GM21367 (cell line): ENCODE measurements at regions not wholly inside any gene's neighbourhood (a gene's known extent, or its start where the extent isn't known, plus 50 kb on each side); places are given as distances from the start of the nearest gene placed in this dataset.
"Not testable (repeated sequence)": the region's sequence is repeated elsewhere in the genome, so short reads cannot be mapped to it uniquely, and the experiment has no call there.

Source experiments
- ATAC-seq: cut with Tn5 transposase; IDR thresholded peaks from one replicate; pipeline ENCODE4 v1.9.1; 2021; ENCODE audit not compliant: unreplicated experiment

GRCh38 chr15:53038655-53038941 is 248.5 kb upstream of the ONECUT1 start:
- ATAC-seq = no peak

DNA sequence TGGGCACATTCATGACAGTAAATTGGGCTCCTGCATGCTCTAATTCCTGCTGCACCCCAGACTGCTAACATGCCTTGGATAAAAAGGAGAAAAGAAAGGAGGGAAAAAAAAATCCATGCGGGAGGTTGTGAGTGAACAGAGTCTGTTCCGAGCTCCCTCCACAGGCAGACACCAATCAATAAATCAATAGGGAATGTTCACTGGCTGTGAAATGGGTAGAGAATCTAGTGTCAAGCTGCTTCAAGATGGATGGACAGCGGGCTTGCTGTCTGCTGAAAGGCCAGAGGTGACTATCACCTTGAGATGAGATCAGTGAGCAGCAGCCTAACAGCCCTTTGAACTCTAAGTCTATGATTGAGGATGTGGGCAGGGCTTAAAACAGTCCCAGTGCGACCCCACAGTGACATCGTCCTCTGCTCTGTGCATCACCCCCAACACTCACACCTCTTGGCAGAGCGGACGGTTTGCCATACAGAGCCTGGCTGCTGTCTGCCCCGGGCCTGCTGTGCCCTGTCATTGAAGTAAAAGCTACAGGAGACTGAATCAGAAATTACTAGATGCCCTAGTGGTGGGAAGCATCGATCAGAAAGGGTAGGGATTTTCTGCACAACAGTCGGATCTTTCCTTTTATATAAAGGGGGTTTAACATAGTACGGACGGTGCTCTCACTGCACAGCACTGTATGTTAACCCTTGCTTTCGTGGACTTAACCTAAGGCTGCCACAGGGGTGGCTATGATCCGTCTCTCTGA is 247.9 kb upstream of the ONECUT1 start:
- no peak for ATAC-seq

DNA sequence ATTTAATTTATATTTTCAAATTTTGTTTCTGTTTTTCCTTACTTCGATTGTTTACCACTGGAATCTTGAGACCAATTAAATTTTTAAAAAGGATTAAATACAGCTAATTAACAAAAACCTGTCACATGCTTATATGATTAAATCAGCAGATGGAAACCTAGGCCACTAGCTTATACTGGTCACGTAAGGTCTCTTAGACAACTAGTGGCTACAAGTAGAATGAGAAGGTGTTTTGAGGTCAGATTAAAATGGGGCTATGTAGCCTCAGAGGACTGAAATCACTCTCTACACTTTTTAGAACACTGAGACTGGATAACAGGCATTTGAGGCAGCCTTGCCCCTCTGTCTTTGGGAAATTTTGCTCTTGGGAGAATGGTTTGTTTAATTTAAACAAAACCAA is 246.5 kb upstream of the ONECUT1 start:
- ATAC-seq = no peak

DNA sequence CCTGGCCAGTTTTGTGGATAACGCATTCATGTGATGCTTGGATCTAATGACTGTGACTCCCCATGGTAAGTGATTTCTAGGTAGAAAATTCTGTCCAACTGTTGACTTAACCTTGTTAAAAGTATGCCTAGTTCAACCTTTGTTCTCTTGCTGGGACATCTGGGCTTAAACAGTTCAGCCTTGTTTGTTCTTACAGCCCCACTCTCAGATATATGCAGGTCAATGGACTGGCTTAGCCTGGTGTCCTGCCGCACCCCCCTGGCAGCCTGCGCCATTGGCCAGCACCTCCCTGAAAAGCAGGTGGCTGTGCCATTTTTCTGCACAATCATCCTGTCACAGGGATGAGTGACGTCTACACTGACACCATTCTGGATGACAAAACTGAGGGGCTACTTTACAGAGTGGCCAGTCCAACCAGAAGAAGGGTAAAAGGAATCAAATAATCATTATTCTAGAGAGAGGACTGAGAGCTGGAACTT is 244.7 kb upstream of the ONECUT1 start:
- no peak for ATAC-seq

DNA sequence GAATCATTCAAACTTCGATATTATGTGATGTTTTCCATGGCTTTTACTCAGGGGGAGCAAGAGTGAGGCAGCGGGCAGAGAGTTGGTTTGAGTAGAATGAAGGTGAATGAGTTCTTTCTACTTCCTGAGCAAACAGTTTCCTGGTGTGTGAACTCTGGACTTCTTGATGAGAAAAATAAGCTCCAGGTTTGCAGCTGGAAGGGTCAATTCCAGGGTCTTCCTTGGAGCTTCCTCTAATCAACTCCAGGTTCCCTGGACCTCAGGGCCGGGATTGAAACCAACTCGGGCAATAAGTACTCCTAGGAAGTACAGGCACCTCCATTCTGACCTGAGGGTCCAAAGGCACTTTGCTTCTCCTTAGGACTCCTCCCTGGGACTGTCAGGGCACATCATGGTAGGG is 243.6 kb upstream of the ONECUT1 start:
- no peak for ATAC-seq

DNA sequence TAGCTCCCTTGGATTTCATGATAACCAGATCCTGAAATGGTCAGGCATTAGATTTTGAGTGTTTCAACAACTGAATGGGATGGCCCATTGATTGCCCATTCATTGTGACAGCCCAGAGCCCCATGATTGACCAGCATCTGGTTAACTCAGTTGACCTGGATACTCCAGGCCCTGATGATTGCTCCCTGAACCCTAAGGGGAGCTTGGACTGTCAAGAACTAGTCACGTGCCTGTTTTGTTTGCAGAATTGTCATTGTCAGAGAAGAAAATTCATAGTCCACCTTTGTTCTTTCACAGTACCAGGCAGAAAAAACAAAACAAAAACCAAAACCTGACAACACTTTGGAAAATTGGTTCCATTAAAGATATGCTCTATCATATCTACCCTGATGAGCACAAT is 241.3 kb upstream of the ONECUT1 start:
- ATAC-seq = no peak

DNA sequence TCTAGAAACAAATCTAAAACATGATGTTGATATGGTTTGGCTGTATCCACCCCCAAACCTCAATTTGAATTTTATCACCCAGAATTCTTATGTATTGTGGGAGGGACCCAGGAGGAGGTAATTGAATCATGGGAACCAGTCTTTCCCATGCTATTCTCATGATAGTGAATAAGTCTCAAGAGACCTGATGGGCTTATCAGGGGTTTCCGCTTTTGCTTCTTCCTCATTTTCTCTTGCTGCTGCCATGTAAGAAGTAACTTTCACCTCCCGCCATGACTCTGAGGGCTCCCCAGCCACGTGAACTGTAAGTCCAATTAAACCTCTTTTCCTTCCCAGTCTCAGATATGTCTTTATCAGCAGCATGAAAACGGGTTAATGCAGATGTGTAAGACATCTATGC is 232.7 kb upstream of the ONECUT1 start:
- ATAC-seq = no peak

DNA sequence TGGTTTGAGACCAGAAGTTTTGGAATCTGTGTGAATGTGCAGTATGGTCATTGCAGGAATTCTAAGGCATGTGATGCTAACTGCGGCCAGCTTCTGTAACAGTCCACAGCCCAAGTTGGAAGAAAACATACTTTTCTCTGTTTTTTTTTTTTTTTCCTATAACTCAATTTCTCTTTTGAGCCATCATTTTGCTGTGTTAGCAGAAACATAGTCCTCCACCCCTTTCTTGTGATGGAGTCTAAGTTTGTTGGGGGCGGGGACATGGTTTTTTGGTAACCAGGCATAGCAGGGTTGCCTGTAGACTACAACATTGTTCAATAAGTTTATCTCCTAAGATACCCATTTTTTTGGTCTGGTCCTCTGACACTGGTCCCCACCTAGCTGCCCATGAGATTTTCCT is 223.2 kb upstream of the ONECUT1 start:
- ATAC-seq = no peak

- ATAC-seq = not testable (repeated sequence)
Observed at GRCh38 chr15:53011779-53012178, 221.6 kb upstream of the ONECUT1 start.

DNA sequence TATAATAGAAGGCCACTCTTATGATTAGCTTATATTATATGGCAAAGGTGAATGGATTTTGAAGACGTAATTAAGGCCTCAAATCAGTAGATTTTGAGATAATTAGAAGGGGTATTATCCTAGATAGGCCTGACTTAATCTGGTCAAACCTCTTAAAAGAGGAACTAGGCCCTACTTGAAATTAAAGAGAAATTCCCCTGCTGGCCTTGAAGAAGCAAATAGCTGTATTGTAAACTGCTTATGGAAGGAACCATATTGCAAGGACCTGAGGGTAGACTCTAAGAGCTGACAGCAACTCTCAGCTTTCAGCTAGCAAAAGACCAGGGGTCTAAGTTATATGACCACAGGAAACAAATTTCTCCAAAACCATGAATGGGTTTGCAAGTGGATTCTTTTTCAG is 219.0 kb upstream of the ONECUT1 start:
- ATAC-seq = no peak

DNA sequence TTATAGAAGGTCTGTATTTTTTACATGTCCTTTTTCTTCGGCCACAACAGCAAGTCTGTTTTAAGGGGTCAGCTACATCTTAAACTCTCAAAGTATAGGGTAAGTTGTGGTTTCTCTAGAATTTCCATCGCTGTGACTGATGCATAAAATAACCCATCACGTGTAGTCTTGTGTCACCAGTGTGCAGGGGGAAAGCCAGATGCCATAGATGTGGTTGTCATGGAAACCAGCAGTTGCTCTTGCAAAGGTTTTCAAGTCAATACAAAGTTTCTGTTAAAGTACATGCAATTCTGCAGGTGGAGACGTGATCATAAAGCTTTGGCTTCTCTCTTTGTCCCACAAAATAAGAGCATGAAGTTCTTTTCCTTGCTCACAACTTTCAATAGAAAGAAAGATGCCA is 210.3 kb upstream of the ONECUT1 start:
- ATAC-seq = no peak

DNA sequence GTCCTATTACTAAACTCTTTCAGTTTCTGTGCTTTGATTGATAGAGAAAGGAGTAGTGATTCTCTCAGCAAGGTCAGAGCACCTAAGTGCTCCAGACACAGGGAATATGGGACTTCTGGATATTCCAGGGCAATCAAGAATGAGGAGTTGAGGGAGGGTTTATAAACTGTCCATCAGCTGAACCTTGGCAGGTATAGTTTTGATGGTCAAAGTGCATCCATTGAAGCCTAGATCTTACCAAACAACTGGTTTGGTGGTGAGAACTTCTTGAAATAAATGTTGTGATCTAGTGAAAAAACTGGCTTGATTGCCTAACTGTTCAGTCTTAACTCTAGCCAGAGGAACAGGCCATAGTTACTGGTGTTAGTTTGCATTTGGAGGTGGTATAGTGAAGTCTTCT is 207.0 kb upstream of the ONECUT1 start:
- no peak for ATAC-seq

GRCh38 chr15:52994290-52994689 is 204.2 kb upstream of the ONECUT1 start:
- no peak for ATAC-seq

GRCh38 chr15:52984507-52984906 is 194.4 kb upstream of the ONECUT1 start:
- no peak for ATAC-seq

GRCh38 chr15:52980446-52980845 is 190.3 kb upstream of the ONECUT1 start:
- no peak for ATAC-seq

DNA sequence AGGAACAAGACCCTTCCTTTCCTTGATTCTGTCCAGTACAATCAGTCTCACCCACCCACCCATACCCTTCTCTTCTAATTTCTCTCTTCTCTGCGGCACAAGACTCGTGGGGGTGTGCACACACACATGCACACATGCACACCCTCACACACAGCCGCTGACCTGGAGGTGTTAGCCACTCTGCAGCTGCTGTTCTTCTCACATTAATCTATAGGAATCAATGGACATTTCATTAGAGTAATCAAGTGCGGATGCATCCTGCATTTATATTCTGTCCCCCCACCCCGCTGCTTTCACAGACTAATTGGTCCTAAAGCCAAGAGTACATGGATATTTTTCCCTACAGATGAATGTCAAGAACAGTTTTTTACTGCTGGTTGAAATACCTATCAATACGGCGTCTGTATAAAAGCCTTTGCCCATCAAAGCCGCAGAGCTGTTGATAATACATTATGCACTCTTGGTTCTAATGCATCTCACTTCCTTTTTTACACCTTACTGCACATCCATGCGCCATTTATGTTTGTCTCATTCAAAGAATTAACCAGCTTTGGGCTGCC is 186.5 kb upstream of the ONECUT1 start:
- ATAC-seq = no peak

- no peak for ATAC-seq
Observed at GRCh38 chr15:52975941-52976449, 185.9 kb upstream of the ONECUT1 start.

DNA sequence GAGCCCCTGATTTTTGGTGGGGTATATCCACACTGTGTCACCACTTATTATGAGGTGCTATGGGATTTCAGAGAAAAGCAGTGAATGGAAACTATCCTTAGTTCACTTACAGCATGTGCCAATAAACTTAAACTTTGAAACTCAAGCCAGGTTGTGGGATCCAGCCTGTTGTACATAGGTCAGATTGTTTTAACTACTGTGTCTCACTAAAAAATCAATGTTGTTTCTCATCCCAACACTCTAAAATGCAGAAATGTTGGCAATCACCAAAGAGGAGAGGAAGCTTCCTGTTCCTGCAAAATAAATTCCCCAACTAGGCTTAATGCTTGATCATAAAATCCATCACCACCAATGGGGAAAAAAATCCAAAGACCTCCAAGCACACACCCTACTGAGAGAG is 173.7 kb upstream of the ONECUT1 start:
- no peak for ATAC-seq

DNA sequence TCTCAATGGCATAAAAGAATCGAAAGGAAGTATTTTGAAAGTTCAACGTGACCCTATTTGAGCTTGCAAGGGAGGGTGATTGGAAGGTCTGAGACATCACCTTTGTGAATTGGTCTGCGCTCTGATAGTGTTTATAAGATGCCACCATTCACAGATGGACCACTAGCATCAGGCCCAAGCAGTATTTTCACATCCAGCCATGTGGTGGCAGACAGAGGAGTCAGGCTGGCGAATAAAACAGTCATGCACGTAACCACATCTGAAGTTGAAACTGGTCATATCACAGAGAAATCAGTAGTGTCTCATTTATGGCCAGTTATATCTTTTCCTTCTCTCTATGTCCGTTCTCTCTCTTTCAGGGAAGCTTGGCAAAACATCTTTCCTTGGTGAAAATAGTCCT is 170.1 kb upstream of the ONECUT1 start:
- ATAC-seq = no peak

GRCh38 chr15:52943746-52944145 is 153.6 kb upstream of the ONECUT1 start:
- ATAC-seq = no peak

GRCh38 chr15:52936489-52936888 is 146.4 kb upstream of the ONECUT1 start:
- ATAC-seq = no peak

DNA sequence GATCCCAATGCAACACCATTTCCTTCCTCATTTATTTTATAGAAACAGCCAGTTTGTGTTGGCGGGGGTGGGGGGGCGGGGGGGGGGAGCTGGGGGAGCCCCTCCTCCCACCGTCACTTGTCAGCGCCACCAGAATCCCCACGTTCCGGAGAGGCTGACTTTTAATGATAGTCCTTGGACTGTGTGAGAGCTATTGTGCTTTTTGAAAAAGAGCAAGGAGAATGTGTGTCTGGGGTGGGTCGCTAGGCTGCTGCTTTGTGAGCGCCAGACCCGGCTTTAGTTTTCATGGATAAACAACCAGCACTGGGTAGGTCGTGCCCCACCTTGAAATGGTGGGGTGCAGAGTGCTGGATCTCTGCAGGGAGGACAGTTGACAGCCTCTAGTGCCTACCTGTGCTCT is 135.0 kb upstream of the ONECUT1 start:
- no peak for ATAC-seq

GRCh38 chr15:52924630-52925029 is 134.5 kb upstream of the ONECUT1 start:
- no peak for ATAC-seq
